K562 (cell line): ENCODE measurements at regions not wholly inside any gene's neighbourhood (a gene's known extent, or its start where the extent isn't known, plus 50 kb on each side); places are given as distances from the start of the nearest gene placed in this dataset.

Experiments used
- ATAC-seq: fragments of 200-7000 bp; cut with Tn5 transposase; 3 replicates; pipeline ENCODE4 v1.9.1; 2020; ENCODE audit warnings: moderate library complexity
- BruUV-seq: library from RNA; stranded (reverse); fragments of 400-500 nt; replicated peaks from 2 replicates; lab custom pipeline; 2021; lab: Mats Ljungman, UMichigan
- CTCF ChIA-PET: fragments of 300-600 bp; formaldehyde crosslinking; extraction: SDS; loops from one replicate; lab custom pipeline; 2021; ENCODE audit warnings: low intra/inter-chr PET ratio; lab: Yijun Ruan, JAX
- POLR2A ChIA-PET: fragments of 300-600, 350-650 bp; sonication (Branson Sonifier 250); formaldehyde crosslinking; extraction: SDS; loops from one replicate; lab custom pipeline; 2021; ENCODE audit warnings: antibody characterized with exemption, inconsistent platforms; lab: Yijun Ruan, JAX
- DNase-seq, 4 experiments: peaks; one replicate each; pipeline versions ENCODE4 v3.0.0 to v3.0.0-alpha.2; 2011 to 2018; ENCODE audit warnings: low spot score in 3 of 4, mixed read lengths in 3 of 4; ENCODE audit errors: extremely low read depth in 1 of 4
- FAIRE-seq: peaks from 2 replicates; lab custom pipeline; 2011; peaks lifted over from hg19 to GRCh38; lab: Jason Lieb, UNC
- H2AFZ ChIP-seq: 2 replicates; pipeline ENCODE4 v1.6.0; 2011; ENCODE audit warnings: low read depth, low read length, control low read depth, inconsistent platforms
- H3K27ac ChIP-seq: fragments of 200-600 bp; 3 replicates; pipeline ENCODE4 v1.8.0; 2011; ENCODE audit warnings: low read depth, mild to moderate bottlenecking, control low read depth, inconsistent platforms, low read length, moderate library complexity, mixed read lengths; ENCODE audit errors: extremely low read depth
- H3K27me3 ChIP-seq, 2 experiments: fragments of 300-600 bp in 1 of 2; 2 replicates in 1 of 2; 3 replicates in 1 of 2; pipeline versions ENCODE4 v1.6.0 to v1.8.0; 2011; ENCODE audit warnings: inconsistent platforms in 2 of 2, low read length in 2 of 2, mild to moderate bottlenecking in 1 of 2, mixed read lengths in 1 of 2, moderate library complexity in 1 of 2; ENCODE audit not compliant: control insufficient read depth in 2 of 2, insufficient read depth in 2 of 2
- H3K36me3 ChIP-seq: fragments of 300-600 bp; 3 replicates; pipeline ENCODE4 v1.8.0; 2011; ENCODE audit warnings: mild to moderate bottlenecking, low read length, inconsistent platforms; ENCODE audit not compliant: control insufficient read depth, insufficient read depth
- H3K4me1 ChIP-seq, 2 experiments: fragments of 200-600 bp in 1 of 2; replicated peaks in 1 of 2; 2 replicates in 1 of 2; 3 replicates in 1 of 2; pipeline versions ENCODE4 v1.5.1 to v1.8.0; 2011; ENCODE audit warnings: inconsistent platforms in 2 of 2, low read length in 2 of 2, mild to moderate bottlenecking in 1 of 2, mixed read lengths in 1 of 2, moderate library complexity in 1 of 2; ENCODE audit not compliant: control insufficient read depth in 2 of 2, insufficient read depth in 2 of 2
- H3K4me2 ChIP-seq: 2 replicates; pipeline ENCODE4 v1.6.1; 2011; ENCODE audit warnings: low read length, control low read depth, inconsistent platforms, mixed read lengths; ENCODE audit not compliant: insufficient read depth
- H3K4me3 ChIP-seq: fragments of 200-600 bp; sonication (generic), shearing (Covaris generic); 2 replicates; pipeline ENCODE4 v1.5.1; 2016; ENCODE audit warnings: control low read depth, inconsistent platforms
- H3K79me2 ChIP-seq: fragments of 200-600 bp; 3 replicates; pipeline ENCODE4 v1.8.0; 2011; ENCODE audit warnings: low read length, inconsistent platforms; ENCODE audit not compliant: control insufficient read depth, insufficient read depth
- H3K9ac ChIP-seq, 2 experiments: 2 replicates each; pipeline versions ENCODE4 v1.6.0 to v1.6.1; 2011; ENCODE audit warnings: low read depth in 2 of 2, low read length in 2 of 2, control low read depth in 1 of 2, inconsistent platforms in 1 of 2, mild to moderate bottlenecking in 1 of 2, mixed read lengths in 1 of 2; ENCODE audit not compliant: insufficient read depth in 1 of 2
- H3K9me1 ChIP-seq: one replicate; pipeline ENCODE4 v1.6.0; 2011; ENCODE audit warnings: inconsistent platforms, mild to moderate bottlenecking, low read length, moderate library complexity; ENCODE audit not compliant: control insufficient read depth, insufficient read depth
- H3K9me3 ChIP-seq: replicated peaks from 2 replicates; pipeline ENCODE4 v1.5.1; 2011; ENCODE audit warnings: low read depth, low read length, inconsistent platforms; ENCODE audit not compliant: control insufficient read depth, insufficient read depth
- H4K20me1 ChIP-seq: replicated peaks from 2 replicates; pipeline ENCODE4 v1.6.1; 2011; ENCODE audit warnings: low read length, inconsistent platforms, mixed read lengths; ENCODE audit not compliant: control insufficient read depth, insufficient read depth
- ETS2 ChIP-seq: IDR thresholded peaks from 2 replicates; pipeline ENCODE4 v1.6.1; 2016; ENCODE audit warnings: borderline replicate concordance, missing genetic modification characterization, mild to moderate bottlenecking, moderate library complexity, missing compliant biosample characterization; ENCODE audit not compliant: poor library complexity, severe bottlenecking
- GABPA ChIP-seq: fragments of 200-800 bp; sonication (Bioruptor generic); conservative IDR thresholded peaks from 2 replicates; pipeline ENCODE4 v1.6.1; 2016; ENCODE audit warnings: low read depth, missing genetic modification characterization, missing compliant biosample characterization
- RBM25 ChIP-seq: fragments of 200-400 bp; formaldehyde crosslinking; IDR thresholded peaks from 2 replicates; pipeline ENCODE4 v1.6.1; 2018; ENCODE audit warnings: low read length, low read depth, moderate library complexity; ENCODE audit not compliant: severe bottlenecking
- SFPQ ChIP-seq: fragments of 200-400 bp; formaldehyde crosslinking; IDR thresholded peaks from 2 replicates; pipeline ENCODE4 v1.6.1; 2017; ENCODE audit warnings: mild to moderate bottlenecking, low read depth, low read length, moderate library complexity
- TAF7 ChIP-seq: fragments of 450-650 bp; IDR thresholded peaks from 2 replicates; pipeline ENCODE4 v1.6.1; 2016; ENCODE audit warnings: missing genetic modification characterization, missing compliant biosample characterization
- ZNF175 ChIP-seq: fragments of 200-800 bp; sonication (Bioruptor generic); IDR thresholded peaks from 2 replicates; pipeline ENCODE4 v1.6.1; 2016; ENCODE audit warnings: low read depth, mild to moderate bottlenecking, missing genetic modification characterization, missing compliant biosample characterization
- ZNF232 ChIP-seq: sonication (generic); formaldehyde crosslinking; IDR thresholded peaks from 2 replicates; pipeline ENCODE4 v1.8.0; 2022; ENCODE audit warnings: mild to moderate bottlenecking, missing genetic modification reagents
- ZNF785 ChIP-seq: fragments of 250-450 bp; sonication (Bioruptor Pico); IDR thresholded peaks from 2 replicates; pipeline ENCODE4 v1.4.0; 2020; ENCODE audit warnings: mild to moderate bottlenecking
- WGBS: fragments of 100-300 bp; shearing (Covaris generic); methylation state at CpG from one replicate; pipeline ENCODE4 v1.1.6; 2016; ENCODE audit warnings: low coverage, mixed read lengths; ENCODE audit not compliant: insufficient coverage; ENCODE audit errors: missing lambda C conversion rate; 5-methylcytosine and 5-hydroxymethylcytosine counted together
- in situ Hi-C: fragments of 300-500 bp; cut with MboI; formaldehyde crosslinking; loops from 4 replicates; pipeline ENCODE4 v1.15.0; 2018; ENCODE audit warnings: inconsistent platforms, mixed read lengths
- intact Hi-C: fragments of 100-400 bp; cut with micrococcal nuclease; formaldehyde crosslinking; loops from 2 replicates; pipeline ENCODE4 v1.14.2; 2022

GRCh38 chr12:88878295-88878694, 298.0 kb upstream of the KITLG start (continued):
- TF ChIP-seq SFPQ (no peak), RBM25 (no peak), ZNF785 (CRISPR knock-in tag) (no peak), ZNF175 (no peak), GABPA (tag) (no peak)

- H3K4me1 ChIP-seq: no peaks in the 10 kb centered on the region
- no peaks in the 10 kb centered on the region for H4K20me1 ChIP-seq
- ATAC-seq: no peak
- no peaks in the 10 kb centered on the region for H3K27me3 ChIP-seq
- TF ChIP-seq ETS2 (tag) (no peak), TAF7 (tag) (no peak), ZNF232 (CRISPR knock-in tag) (no peak)
- no peak overlapping the region for H3K27ac ChIP-seq
- in situ Hi-C loops (no loop called here), intact Hi-C loops (no loop called here)
- no TSS peak for BruUV-seq
- ChIA-PET CTCF (no interaction called here), POLR2A (no interaction called here)
- 0% methylated on average over 2 of the region's 2 CpGs for WGBS
- H3K9me1 ChIP-seq: no peaks in the 10 kb centered on the region
- H2AFZ ChIP-seq: no peak overlapping the region
- H3K79me2 ChIP-seq: no peaks in the 10 kb centered on the region
- H3K9me3 ChIP-seq: no peaks in the 10 kb centered on the region; the same call in 1 of the 2 replicates
- no peak overlapping the region for H3K4me3 ChIP-seq
- no peaks in the 10 kb centered on the region for H3K36me3 ChIP-seq
- no peak for DNase-seq
- no peak for FAIRE-seq
- no peak overlapping the region for H3K4me2 ChIP-seq
- no peak overlapping the region for H3K9ac ChIP-seq
Measured at GRCh38 chr12:88876857-88877256, 296.6 kb upstream of the KITLG start.
